Kidney (tissue), 13 donors: ENCODE measurements at regions not wholly inside any gene's neighbourhood (a gene's known extent, or its start where the extent isn't known, plus 50 kb on each side); places are given as distances from the start of the nearest gene placed in this dataset.

Experiments
- DNase-seq, 5 donors: peaks; one replicate each; pipeline ENCODE4 v3.0.0-alpha.2; 2013 to 2020
- FAIRE-seq: peaks from 2 replicates; lab custom pipeline; 2012; peaks lifted over from hg19 to GRCh38; lab: Jason Lieb, UNC
- H3K27ac ChIP-seq, 2 donors: one replicate each; pipeline ENCODE4 v1.7.0; 2013; ENCODE audit warnings: low read depth in 2 of 2, low read length in 2 of 2, inconsistent platforms in 1 of 2
- H3K27me3 ChIP-seq: one replicate; pipeline ENCODE4 v1.7.1; 2013; ENCODE audit warnings: low read length, inconsistent platforms; ENCODE audit not compliant: control insufficient read depth, insufficient read depth
- H3K36me3 ChIP-seq, 3 donors: one replicate each; pipeline versions ENCODE4 v1.7.0 to v1.7.1; 2013; ENCODE audit warnings: low read length in 3 of 3, control low read depth in 1 of 3, inconsistent platforms in 1 of 3; ENCODE audit not compliant: insufficient read depth in 3 of 3, control insufficient read depth in 2 of 3
- H3K4me1 ChIP-seq, 3 donors: one replicate each; pipeline versions ENCODE4 v1.7.0 to v1.7.1; 2013; ENCODE audit warnings: low read length in 3 of 3, inconsistent platforms in 1 of 3, low read depth in 1 of 3; ENCODE audit not compliant: control insufficient read depth in 2 of 3, insufficient read depth in 2 of 3
- H3K4me3 ChIP-seq, 3 donors: one replicate each; pipeline versions ENCODE4 v1.7.0 to v1.8.1; 2013; ENCODE audit warnings: low read length in 3 of 3, control low read depth in 1 of 3, inconsistent platforms in 1 of 3
- H3K9ac ChIP-seq, 3 donors: one replicate each; pipeline versions ENCODE4 v1.7.0 to v1.7.1; 2013; ENCODE audit warnings: low read length in 3 of 3, control low read depth in 1 of 3, inconsistent platforms in 1 of 3
- H3K9me3 ChIP-seq, 3 donors: one replicate each; pipeline versions ENCODE4 v1.7.0 to v1.7.1; 2013; ENCODE audit warnings: low read length in 3 of 3, control low read depth in 1 of 3, inconsistent platforms in 1 of 3; ENCODE audit not compliant: control insufficient read depth in 2 of 3, insufficient read depth in 1 of 3
- intact Hi-C: fragments of 100-400 bp; cut with DNase I; formaldehyde crosslinking; loops from one replicate; pipeline ENCODE4 v1.11.1; 2022
- TF ChIP-seq, protein P1 (sequence below): IDR thresholded peaks from 3 replicates; pipeline ENCODE4 v1.5.1; 2012; ENCODE audit warnings: mild to moderate bottlenecking, moderate library complexity, borderline replicate concordance; ENCODE audit not compliant: insufficient read depth; ENCODE audit errors: extremely low read depth
- donor health status: control.
- donor health status: control.
- donor health status: control.
- donor health status: control.
- donor health status: control.
- donor health status: DM: yes; HTN: yes; CAD: no.
- donor health status: Normal renal cell carcinoma (clear cell type).

DNA sequence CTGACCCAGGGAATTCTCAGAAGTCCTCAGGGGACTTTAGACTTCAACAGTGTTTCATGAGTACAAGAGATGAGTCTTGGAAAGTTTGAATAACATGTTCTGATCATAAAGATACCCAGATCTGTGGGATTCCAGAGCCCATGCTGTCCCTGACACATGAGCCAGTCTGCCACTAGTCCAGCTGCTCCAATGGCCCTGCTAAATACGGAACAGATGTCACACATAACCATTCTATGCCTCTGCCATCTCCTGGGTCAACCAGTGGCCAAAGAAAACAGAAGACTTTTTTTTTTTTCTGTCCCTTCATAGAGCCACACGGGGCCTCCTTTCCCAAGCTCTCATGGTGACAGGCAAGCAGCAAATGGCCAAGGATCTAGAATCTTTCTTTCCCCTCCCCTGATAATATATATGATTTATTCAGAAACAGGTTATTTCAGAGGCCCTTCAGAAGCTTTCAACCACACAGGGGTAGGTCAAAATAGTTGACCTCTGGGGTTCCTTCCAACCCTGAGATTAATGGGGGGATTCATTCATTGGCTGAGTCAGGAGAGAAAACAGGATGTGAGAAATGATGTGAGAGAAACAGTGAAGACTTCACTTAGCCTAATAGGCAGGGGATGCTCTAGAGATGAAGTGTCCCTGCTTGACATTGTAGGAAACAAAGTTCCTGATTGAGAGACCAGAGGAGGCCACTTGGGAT lies 367.7 kb downstream of the CDK5RAP2 start:
- FAIRE-seq (no peak), DNase-seq (peak in 2 of 5 donors; percentile 7 to 19)
- intact Hi-C loops, result no loop called here
- H3K36me3 ChIP-seq, result no peaks in the 10 kb centered on the region
- H3K9ac ChIP-seq, result no peak overlapping the region
- H3K27me3 ChIP-seq, result no peaks in the 10 kb centered on the region
- no peak overlapping the region for H3K4me3 ChIP-seq
- H3K9me3 ChIP-seq, result no peaks in the 10 kb centered on the region
- H3K27ac ChIP-seq, result no peak overlapping the region
- no peaks in the 10 kb centered on the region for H3K4me1 ChIP-seq
- TF ChIP-seq, protein P1, sequence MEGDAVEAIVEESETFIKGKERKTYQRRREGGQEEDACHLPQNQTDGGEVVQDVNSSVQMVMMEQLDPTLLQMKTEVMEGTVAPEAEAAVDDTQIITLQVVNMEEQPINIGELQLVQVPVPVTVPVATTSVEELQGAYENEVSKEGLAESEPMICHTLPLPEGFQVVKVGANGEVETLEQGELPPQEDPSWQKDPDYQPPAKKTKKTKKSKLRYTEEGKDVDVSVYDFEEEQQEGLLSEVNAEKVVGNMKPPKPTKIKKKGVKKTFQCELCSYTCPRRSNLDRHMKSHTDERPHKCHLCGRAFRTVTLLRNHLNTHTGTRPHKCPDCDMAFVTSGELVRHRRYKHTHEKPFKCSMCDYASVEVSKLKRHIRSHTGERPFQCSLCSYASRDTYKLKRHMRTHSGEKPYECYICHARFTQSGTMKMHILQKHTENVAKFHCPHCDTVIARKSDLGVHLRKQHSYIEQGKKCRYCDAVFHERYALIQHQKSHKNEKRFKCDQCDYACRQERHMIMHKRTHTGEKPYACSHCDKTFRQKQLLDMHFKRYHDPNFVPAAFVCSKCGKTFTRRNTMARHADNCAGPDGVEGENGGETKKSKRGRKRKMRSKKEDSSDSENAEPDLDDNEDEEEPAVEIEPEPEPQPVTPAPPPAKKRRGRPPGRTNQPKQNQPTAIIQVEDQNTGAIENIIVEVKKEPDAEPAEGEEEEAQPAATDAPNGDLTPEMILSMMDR, result no peak

DNA sequence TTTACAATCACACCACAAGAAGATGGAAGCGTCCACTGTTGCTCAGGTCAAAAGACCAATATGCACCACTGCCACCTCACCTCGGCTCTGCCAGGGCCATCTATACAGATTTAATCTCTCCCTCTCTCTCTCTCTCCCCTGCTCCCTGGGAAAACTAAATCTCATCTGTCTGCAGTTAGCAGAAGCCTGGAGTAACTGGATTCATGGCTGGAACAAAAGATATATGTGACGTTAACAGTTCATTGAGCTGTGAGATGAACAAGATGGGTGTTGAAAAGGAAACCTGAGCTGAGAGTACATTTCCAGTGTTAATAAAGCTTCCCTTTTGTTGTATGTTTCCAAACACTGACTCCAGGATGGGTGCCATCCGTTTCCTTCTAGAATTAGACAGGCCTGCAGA lies 369.7 kb downstream of the CDK5RAP2 start:
- Histone ChIP-seq H3K9ac (no peak overlapping the region), H3K4me1 (no peaks in the 10 kb centered on the region), H3K9me3 (no peaks in the 10 kb centered on the region), H3K36me3 (no peaks in the 10 kb centered on the region), H3K27me3 (no peaks in the 10 kb centered on the region), H3K4me3 (no peak overlapping the region), H3K27ac (no peak overlapping the region)
- FAIRE-seq (no peak), DNase-seq (peak in 3 of 5 donors; percentile 53 to 87 (median 81))
- TF ChIP-seq, protein P1, result no peak
- intact Hi-C loops, result no loop called here

DNA sequence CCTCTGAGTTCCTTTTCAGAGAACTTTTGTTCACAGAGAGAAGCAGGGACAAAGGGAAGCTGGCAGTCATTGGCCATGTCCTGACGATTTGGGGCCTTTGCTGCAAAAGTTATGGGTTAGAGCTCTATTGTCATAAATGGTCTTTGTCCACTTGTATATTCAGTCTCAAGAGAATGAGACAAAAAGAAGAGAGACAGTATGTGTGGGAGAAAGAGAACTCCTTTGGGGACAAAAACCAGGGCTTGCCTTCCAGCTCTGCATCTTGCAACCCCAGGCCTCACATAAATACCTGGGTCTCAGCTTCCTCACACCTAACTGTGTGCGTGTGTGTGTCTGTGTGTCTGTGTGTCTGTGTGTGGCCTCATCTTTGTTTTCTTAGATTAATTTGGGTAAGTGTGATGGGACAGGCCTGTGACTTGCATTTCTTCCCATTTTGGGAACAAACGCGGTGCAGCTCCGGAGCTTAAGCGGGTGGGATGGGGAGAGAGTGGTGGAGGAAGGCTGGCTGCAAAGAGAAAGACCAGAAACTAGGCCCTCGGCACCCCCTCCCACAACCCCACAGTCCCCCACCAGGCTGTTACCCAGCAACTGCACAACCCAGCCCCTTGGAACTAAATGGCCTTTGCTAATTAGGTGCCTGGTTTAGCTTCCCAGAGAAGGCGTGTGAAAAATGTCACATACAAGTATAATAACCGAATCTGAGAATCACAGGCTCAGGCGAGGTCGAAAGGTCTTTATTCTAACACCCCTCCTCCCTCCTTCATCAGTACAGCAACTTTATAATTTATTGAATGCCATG lies 376.9 kb downstream of the CDK5RAP2 start:
- intact Hi-C loops, result no loop called here
- no peak for DNase-seq
- H3K9me3 ChIP-seq, result no peaks in the 10 kb centered on the region
- H3K36me3 ChIP-seq, result no peaks in the 10 kb centered on the region
- H3K4me1 ChIP-seq, result no peaks in the 10 kb centered on the region
- no peak for FAIRE-seq
- no peak overlapping the region for H3K9ac ChIP-seq
- no peaks in the 10 kb centered on the region for H3K27me3 ChIP-seq
- H3K27ac ChIP-seq, result no peak overlapping the region
- no peak overlapping the region for H3K4me3 ChIP-seq
- TF ChIP-seq, protein P1, result no peak
